GM12875 (cell line): ENCODE measurements at regions not wholly inside any gene's neighbourhood (a gene's known extent, or its start where the extent isn't known, plus 50 kb on each side); places are given as distances from the start of the nearest gene placed in this dataset.

ENCODE experiments used
- H3K4me3 ChIP-seq: one replicate; pipeline ENCODE4 v1.5.1; 2011; ENCODE audit warnings: low read depth, low read length, control low read depth
- CTCF ChIP-seq: IDR thresholded peaks from 2 replicates; pipeline ENCODE4 v1.5.1; 2011; ENCODE audit warnings: low read depth, mild to moderate bottlenecking, control low read depth, inconsistent platforms, low read length, moderate library complexity, borderline replicate concordance; ENCODE audit not compliant: insufficient read depth

- TF ChIP-seq CTCF: no peak
Observed at GRCh38 chr2:217611626-217612127, 391.1 kb downstream of the TNS1 start.

GRCh38 chr2:217611056-217611455, 391.7 kb downstream of the TNS1 start:
- TF ChIP-seq CTCF: no peak
- H3K4me3 ChIP-seq: no peak overlapping the region

More at GRCh38 chr2:217611626-217612127, 391.1 kb downstream of the TNS1 start:
- H3K4me3 ChIP-seq: no peak overlapping the region

GRCh38 chr2:217610401-217610814, 392.4 kb downstream of the TNS1 start:
- no peak overlapping the region for H3K4me3 ChIP-seq
- no peak for TF ChIP-seq CTCF

- H3K4me3 ChIP-seq: no peak overlapping the region
- TF ChIP-seq CTCF: no peak
Observed at GRCh38 chr2:217609952-217610351, 392.8 kb downstream of the TNS1 start.

GRCh38 chr2:217606296-217606695, 396.5 kb downstream of the TNS1 start:
- no peak overlapping the region for H3K4me3 ChIP-seq
- TF ChIP-seq CTCF: no peak

GRCh38 chr2:217604527-217605194, 398.1 kb downstream of the TNS1 start:
- no peak overlapping the region for H3K4me3 ChIP-seq
- TF ChIP-seq CTCF: no peak

GRCh38 chr2:217601601-217602000, 401.2 kb downstream of the TNS1 start:
- no peak overlapping the region for H3K4me3 ChIP-seq
- no peak for TF ChIP-seq CTCF
